Heart left ventricle (tissue), 13 donors: ENCODE measurements at regions not wholly inside any gene's neighbourhood (a gene's known extent, or its start where the extent isn't known, plus 50 kb on each side); places are given as distances from the start of the nearest gene placed in this dataset.

ENCODE experiments used
- POLR2A ChIP-seq, 2 donors: fragments of 450-650 bp; IDR thresholded peaks; one replicate each; pipeline ENCODE4 v1.6.1; 2017; ENCODE audit warnings: antibody characterized with exemption in 2 of 2, mild to moderate bottlenecking in 2 of 2, moderate library complexity in 2 of 2
- TF ChIP-seq, protein P1 (sequence below), 12 donors: fragments of 200-600 bp; sonication (generic) in 4 of 12; IDR thresholded peaks; one replicate each; pipeline versions ENCODE4 v1.5.0 to v1.8.0; 2018 to 2022; ENCODE audit warnings: antibody characterized with exemption in 12 of 12, mild to moderate bottlenecking in 5 of 12
- donor health status: ischemic (EF 13 %, LVEDD 7.1; RV severe dilation, severe dysfunction).
- donor health status: DM: no; HTN: yes; CAD: no.
- donor health status: DM: no; HTN: no; CAD: no.
- donor health status: ischemic (EF 25% LVEDD 6.9; RV normal size, moderate dysfunction).
- donor health status: ischemic (EF 25% LVEDD 5.7; RV mildly dilated, moderate dysfunction).
- donor health status: ischemic (EF 35%, LVEDD 5.7; RV mildly dilated, moderate dysfunction).
- donor health status: nonischemic (EF 11% LVEDD 7.7; RV severe dilation, severe dysfunction).
- donor health status: DM: yes; HTN: yes; CAD: no.
- donor health status: PGD.
- donor health status: ischemic (EF 29% LVEDD 5.4; RV normal size, mild dysfunction).
- donor health status: nonischemic (EF 23%, LVEDD 6.1; RV moderate dilation, normal function).

DNA sequence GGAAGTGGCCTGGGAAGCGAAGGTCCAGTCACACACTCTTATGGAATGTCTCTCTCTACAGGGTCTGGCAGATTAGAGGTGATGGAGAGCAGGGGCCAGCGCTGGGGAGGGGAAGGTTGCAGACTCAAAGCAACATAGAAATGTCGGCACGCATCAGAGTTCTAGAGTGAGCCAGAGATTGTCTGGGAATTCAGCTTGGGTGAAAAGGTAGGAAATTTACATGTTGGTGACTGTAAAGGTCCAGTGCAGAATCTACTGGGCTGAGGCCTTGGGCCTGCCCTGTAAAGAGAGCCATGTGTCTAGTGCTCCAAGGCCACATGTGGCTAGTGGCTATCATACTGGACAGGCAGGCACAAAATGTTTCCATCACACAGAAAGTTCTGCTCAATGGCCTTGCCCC lies 80.8 kb downstream of the FOXA2 start:
- TF ChIP-seq, protein P1, sequence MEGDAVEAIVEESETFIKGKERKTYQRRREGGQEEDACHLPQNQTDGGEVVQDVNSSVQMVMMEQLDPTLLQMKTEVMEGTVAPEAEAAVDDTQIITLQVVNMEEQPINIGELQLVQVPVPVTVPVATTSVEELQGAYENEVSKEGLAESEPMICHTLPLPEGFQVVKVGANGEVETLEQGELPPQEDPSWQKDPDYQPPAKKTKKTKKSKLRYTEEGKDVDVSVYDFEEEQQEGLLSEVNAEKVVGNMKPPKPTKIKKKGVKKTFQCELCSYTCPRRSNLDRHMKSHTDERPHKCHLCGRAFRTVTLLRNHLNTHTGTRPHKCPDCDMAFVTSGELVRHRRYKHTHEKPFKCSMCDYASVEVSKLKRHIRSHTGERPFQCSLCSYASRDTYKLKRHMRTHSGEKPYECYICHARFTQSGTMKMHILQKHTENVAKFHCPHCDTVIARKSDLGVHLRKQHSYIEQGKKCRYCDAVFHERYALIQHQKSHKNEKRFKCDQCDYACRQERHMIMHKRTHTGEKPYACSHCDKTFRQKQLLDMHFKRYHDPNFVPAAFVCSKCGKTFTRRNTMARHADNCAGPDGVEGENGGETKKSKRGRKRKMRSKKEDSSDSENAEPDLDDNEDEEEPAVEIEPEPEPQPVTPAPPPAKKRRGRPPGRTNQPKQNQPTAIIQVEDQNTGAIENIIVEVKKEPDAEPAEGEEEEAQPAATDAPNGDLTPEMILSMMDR (IDR thresholded peaks at IDR 0.05), result no peak
- no peak for TF ChIP-seq POLR2A (IDR thresholded peaks at IDR 0.05)
